ENCODE measurements at regions not wholly inside any gene's neighbourhood (a gene's known extent, or its start where the extent isn't known, plus 50 kb on each side); places are given as distances from the start of the nearest gene placed in this dataset.

DNA sequence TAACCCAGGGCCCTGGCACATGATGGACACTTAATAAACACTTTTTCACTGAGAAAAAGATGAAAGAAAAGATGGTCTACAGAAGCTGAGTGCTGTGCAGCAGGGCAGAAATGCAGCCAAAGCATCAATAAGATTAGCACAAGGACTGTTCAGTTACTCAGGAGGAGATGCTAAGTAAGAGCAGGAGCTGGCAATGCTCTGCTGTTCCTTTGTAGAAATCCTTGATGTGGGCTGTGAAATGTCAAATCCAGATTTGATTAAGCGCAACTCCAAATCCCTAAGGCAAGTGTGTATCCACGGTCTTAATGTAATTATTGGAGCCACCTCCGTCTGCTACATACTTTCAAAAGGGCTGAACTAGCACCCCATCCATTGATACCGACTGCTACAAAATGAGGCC, 151.8 kb upstream of the BTG1 start:
- DNase-seq, result no peak

DNA sequence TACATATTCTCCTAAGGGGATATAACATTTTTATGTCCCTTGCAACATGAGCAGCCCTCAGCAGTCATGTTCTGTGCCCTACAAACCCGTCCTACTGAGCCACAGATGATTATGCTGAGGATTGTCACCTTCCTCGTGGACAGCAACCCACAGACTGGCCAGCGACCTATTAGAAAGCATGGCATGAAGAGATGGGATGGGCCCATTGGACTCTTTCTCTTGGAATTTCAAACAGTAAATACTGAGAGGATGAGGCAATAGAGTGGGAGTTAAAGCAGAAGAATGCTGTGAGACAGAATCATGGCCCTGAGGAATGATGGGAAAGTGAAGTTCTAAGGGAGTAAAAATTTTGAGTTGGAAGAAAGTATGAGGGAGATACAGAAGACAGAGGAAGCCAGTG, 149.9 kb upstream of the BTG1 start:
- DNase-seq, result no peak

DNA sequence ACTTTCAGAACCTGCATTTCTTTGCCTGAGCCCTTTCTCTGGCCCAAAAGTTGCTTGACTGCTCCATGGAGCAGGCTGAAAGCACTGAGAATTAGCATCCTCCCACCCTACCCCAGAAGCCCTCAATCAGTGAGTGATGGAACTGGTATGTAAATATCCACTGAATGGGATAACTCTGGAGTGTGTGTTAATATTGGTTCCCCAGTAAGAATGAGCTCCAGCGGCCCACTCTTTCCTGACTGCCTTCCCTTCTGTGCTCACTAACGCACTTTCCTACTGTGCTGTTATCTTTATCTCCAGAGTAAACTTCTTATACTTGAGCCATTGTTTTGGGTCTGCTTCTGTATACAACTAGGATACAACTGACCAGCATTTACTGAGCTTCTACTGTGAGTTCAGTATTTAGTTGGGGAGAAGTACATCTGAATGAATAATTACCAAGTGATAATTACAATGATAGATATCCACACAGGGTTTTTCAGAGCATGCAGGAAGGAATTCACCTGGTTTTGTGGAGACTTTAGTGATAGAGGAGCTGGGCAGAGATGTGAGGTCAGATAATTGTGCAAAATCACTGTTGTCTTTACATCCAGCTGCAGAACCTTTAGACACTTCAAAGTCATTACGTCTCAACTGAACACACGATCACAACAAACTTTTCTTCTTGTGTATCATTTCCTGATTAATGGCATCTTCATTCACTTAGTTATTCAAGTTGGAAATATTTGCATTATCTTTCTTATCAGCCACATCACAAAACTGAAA, 149.2 kb upstream of the BTG1 start:
- no peak for DNase-seq

DNA sequence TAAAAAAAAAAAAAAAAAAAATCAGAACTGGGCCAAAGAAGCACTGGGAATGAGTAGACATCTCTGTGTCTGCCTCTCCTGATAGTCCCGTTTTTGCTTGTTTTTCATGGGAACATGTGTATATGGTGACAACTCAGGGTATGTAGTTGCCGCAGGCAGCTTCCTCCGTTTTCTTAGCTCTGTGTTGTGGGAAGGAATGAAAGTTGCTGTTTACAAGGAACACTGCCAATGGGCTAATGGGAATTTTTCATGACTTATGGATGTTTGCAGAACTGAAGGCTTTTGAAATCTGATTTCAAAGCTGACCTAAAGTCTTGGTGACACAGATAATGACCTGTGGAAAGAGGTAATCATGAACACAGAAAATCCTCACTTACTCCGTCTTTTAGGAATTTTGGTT, 146.4 kb upstream of the BTG1 start:
- no peak for DNase-seq

DNA sequence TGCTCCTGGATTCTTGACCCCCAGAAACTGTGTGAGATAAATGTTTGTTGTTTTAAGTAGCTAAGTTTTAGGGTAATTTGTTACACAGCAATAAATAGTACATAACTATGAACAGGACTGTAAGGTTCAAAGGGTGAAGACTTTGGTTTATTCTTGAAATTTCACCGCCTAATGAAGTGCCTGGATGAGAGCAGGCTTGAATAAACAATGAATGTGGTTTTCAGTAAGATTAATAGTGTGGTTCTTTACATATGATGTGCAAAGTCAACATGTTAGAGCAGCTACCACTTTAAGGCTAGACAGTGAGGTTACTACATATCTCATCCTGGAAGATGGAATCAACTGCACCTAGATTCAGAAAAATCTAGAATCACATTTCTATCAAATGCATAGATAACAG, 145.2 kb upstream of the BTG1 start:
- no peak for DNase-seq

DNA sequence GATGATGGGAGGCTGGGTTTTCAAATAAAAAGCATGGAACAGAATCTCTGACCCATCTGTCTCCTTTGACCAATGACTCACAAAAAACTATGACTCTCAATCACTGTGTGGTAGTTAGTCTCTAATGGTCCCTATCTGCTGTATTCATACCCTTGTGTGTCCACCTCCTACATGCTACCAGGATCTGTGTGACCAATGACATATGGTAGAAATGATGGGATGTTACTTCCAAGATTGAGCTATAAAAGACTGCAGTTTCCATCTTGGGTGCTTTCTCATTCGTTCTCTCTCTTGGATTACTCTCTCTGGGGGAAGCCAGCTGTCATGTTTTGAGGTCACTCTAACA, 144.7 kb upstream of the BTG1 start:
- DNase-seq, result no peak

DNA sequence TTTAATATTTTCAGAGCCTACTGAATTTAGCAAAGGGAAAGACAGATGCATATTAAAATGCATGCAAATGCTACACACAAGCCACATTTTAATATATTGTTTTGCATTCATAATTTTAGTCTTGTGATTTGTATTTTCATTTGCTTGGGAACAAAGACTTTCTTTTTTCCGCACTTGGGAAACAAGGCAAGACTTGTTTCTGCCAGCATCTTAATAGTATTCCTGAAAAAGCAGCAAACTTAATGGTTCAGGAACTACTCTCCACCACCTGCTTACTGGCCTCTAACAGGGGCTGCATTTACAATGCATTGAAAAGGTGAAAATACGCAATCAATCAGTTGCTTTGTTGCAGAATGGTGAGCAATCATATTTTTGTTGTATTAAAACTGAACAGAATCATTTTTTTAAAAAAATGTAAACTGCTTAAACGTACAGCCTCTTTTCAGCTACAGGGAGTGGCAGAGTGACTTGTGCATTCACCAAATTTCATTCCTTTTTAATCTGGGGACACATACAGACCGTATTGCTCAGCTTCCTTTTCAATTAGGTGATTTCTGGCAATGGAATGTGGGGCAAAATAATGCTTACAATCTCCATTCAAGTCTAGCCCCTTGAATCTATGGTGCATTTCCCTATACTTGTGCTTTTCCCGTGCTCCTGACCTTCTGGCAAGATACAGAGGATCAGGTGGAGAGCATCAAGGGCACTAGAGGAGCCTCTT, 144.1 kb upstream of the BTG1 start:
- DNase-seq, result no peak

DNA sequence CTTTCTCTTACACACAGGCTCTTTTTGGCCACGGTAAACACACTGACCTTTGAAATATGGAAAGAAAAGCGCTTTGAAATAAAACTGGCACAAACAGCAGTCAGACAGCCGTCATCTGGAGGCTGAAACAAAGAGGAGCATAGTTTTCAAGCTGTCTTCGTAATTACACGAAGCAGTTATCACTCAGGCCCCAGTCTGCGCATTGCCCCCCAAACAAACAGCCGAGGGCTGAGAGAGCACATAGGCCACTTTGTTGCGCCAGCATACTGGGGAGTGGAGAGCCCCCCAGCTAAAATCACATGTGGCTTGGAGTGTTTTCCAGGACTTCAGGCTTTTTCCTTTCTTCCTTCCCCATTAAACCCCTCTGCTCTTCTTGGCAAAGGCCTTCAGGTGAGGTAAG, 142.9 kb upstream of the BTG1 start:
- DNase-seq, result no peak

DNA sequence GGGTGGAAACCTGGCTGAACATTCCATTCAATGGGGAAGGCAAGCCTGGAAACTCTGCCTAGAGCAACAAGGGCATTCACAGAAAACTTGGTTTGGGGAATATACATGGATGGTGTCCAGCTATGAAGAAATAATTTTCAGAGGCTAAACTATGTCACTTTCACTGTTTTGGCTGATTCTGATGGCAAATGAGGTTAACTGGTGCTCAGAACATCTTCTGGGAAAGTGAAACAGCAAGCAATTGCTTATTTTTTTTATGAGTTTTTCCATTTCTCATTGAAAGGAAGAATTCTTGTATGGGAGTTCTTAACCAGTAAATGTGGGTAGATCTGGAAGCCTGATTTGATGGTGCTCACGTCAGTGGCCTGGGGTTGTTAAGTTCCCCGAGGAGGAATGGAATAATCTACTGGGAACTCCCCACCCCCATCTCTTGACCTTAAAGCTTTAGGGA, 132.8 kb upstream of the BTG1 start:
- DNase-seq, result no peak

DNA sequence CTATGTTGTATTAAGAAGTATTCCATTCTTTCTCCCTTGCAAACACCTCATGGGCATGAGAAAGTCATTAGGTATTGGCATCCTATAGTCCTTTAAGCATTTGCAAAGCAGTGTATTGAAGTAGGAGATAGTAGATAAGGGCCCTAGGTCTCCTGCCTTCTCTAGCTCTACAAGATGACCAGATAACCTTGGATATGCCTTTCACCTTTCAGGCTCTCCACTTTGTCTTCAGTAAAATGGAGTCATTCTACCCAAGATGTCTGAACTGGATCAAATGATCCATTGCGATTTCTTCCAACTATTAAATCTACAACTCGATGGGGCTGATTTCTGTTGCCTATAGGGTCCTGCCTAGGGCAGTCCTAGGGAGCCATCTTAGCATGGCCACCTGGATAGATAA, 132.1 kb upstream of the BTG1 start:
- no peak for DNase-seq

DNA sequence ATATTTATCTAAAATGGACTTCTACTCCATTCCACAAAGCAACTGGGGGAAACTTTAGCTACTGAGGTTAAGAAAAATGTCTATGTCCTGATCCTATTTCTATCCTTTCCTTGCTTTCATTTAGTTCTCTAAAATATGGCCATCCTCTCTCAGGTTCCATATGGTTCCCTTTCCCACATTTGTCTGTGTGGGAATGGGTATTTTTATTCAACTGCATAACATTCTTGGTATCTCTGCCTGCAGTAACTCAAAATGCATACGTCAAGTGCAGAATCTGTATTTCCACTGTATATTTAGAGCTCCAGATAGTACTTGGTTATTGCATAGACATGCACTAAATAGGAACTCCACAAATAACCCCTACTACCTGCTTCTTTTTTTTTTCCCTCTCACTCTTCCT, 130.6 kb upstream of the BTG1 start:
- DNase-seq, result no peak

DNA sequence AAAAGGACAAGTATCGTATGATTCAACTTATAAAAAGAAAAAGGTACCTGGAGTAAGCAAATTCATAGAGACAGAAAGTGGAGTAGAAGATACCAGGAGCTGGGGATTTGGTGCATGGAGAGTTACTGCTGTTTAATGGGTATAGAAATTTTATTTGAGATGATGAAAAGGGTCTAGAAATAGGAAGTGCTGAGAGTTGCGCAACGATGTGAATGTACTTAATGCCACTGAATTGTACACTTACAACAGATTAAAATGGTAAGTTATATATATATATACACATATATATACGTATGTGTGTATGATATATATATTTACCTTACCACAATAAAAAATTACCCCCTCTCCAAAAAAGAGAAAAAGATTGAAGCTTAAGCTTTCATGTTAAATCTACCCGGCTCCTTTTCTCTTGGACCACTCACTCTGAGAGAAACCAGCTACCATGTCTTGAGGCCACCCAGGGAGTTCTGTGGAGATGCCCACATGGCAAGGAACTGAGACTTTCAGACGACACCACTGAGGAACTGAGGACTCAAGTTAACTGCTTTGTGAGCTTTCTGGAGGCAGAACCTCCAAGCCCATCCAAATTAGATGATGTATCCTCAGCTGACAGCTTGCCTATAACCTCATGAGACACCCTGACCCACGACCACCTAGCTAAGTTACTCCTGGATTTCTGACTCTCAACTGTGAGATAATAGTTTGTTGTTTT, 130.0 kb upstream of the BTG1 start:
- no peak for DNase-seq

DNA sequence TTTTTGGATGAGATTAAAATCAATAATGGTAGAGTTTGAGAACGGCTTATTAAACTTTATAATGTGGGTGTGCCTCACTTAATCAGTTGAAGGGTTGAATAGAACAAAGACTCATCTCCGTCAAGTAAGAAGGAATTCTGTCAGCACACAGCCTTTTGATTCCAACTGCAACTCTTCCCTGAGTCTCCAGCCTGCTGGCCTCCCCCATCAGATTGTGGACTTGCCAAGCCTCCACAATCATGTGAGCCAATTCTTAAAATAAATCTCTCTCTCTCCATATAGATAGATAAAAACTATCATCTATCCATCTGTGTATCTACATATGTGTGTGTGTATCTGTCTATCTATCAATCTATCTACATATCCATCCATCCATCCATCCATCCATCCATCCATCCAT, 127.4 kb upstream of the BTG1 start:
- no peak for DNase-seq

DNA sequence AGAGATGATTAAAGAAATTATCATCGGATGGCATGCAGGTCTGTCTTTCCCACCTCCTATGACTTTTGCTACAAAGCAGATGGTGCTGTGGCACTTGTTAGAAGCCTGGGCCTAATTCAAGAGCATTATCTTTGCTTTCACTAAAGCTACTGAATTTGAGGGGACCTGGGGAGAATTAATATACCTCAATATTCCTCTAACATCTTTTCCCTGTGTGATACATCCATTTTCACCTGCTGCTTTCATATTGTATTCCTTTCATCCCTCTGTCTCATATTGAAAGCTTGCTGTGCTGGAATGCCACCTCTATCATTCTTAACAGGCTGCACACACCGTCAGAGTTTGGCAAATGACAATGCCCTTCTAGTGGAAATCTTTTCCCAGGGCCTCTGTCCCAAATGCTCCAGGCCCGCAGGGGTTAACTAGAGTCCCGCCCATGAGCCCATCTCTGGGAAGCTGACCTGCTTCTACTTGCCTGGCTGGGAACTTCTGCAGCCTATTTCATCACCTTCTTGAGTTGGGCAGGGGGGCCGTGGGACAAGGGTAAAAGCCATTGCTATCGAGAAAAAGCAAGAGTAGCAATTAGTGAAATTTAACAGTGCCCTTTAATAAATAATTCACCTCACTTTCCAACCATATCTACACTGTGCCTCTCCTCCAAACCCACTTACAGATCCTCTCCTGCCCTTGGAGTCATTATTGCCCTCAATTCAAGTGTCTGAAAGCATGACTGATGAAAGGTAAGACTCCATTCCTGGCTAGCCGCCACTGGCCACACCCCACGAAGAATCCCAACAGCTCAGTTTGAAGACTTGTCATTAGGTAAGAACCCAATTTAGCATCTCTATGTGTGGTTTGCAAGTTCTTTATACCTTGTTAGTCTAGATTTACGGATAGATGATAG, 126.7 kb upstream of the BTG1 start:
- DNase-seq, result no peak

DNA sequence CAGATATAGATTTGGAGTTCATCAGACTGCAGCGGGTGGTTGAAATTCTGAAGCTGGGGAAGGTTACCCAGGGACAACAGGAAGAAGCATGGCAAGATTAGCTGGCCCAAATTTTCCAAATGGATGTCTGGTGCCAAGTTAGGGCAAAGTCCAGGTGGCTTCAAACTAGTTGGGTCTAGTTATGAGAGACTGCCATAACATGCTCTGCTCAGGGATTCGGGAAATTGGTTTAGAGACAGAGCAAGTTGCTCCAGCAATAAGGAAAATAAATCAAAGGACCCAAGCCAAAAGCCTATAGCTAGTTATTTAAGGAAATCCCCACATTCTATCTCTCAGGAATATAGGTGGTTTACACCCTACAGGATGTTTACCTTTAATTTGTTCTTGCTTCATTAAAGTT, 125.7 kb upstream of the BTG1 start:
- DNase-seq, result no peak

DNA sequence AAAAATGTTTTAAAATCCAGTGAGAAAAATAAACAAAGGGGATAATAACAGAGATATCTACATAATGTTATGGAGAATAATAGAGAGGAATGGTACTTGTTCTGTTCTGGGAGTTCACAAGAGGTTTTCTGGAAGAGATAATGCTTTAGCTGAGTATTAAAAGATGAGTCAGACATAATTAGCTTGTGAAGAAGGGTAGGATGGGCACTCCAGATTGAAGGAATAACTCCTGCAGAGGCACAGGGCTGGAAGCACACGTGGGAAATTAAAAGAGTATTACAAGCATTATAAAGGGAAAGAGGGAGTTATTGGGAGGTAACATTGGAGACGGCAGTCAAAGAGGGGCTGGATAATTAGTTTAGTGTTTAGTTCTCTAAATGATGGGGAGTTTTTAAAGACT, 124.9 kb upstream of the BTG1 start:
- no peak for DNase-seq

DNA sequence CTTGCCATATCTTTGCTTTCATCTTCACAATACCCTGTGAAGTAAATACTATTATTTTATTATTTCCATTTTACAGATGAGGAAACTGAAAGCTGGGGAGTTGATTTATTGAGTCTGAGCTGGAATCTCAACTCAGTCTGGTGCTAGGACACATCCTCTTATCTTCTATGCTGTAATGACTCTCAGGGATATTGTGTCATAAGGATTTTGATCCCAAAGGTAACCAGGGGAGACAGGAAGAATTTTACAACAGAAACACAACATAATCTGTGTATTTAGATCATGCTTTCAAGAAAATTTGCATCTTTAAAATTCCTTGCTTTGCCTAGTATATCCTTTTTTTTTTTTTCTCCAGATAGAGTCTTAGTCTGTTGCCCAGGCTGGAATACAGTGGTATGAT, 123.3 kb upstream of the BTG1 start:
- no peak for DNase-seq

DNA sequence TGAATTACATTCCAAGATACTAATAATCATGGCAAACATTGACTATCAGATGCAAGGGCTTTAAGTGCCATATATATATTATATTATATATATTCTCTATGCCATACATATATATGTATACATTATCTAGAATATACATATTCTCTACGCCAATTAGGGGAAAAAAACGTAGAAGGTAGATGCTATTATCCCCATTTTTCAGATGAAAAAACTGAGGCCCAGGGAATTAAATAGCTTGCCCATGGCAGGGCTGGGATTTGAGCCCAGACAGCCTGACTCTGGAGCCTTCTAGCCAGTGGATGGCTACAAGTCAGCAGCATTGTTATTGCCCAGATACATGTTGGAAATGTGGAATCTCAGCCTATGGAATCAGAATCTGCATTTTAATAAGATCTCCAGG, 116.0 kb upstream of the BTG1 start:
- no peak for DNase-seq

DNA sequence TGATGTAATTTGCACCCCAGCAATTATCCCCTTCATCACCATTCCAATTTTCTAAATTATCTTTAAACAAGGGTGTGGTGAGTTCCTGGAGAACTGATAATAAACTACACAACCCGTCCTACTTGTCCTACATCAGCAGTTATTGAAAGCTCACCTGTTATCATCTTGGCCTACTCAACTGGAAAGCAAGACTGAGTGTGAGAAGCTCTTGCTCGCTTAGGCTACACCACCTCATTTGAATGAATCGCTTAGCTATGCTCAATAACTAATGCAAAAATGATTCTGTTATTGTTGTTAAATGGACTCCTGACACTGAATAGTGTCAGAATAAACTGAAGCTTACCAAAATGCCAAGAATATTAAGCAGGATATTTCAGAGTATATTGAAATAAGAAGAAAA, 115.4 kb upstream of the BTG1 start:
- no peak for DNase-seq

DNA sequence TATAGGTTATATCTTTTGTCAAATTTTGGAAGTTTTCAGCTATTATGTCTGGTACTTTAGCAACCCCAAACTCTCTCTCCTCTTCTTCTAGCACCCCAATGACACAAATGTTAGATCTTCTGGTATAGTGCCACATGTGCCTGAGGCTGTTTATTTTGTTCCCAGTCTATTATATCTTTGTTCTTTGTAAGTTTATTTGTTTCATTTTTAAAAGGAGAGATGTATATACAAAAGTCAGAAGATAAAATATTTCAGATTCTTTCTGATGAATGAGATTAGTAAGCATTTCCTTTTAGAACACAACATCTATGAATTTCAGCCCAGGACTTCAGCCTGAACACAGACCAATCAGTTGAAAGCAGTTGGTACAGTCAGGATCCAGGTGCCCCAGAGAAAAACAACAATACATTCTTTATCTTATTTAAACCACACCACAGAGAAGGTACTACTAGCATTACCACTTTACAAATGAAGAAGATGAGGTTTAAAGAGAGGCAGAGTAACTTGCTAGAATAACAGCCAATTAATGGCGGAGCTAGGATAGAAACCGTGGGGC, 114.1 kb upstream of the BTG1 start:
- no peak for DNase-seq

DNA sequence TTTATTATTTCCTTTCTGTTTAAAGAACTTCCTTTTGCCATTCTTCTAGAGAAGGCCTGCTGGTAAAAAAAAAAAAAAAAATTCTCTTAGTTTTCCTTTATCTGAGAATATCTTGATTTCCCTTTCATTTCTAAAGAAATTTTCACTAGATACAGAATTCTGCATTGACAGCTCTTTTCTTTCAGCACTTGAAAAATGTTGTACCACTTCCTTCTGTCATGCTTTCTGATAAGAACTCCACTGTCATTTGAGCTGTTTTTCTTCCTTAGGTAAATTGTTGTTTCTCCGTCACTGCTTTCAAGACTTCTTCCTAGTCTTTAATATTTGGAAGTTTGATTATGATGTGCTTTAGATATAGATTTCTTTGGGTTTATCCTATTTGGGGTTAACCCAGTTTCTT, 113.6 kb upstream of the BTG1 start:
- no peak for DNase-seq

DNA sequence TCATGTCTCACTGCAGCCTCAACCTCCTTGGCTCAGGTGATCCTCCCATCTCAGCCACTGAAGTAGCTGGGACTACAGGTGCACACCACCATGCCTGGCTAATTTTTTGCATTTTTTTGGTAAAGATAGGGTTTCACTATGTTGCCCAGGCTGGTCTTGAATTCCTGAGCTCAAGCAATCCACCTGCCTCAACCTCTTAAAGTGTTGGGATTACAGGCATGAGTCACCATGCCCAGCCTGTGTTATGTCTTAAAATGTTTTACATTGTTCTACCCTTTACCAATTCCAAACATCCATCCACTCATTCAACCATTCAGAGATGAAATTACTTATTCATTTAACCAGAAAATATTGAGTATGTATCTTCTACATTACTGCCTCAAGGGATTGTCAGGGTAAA, 111.6 kb upstream of the BTG1 start:
- DNase-seq, result no peak

DNA sequence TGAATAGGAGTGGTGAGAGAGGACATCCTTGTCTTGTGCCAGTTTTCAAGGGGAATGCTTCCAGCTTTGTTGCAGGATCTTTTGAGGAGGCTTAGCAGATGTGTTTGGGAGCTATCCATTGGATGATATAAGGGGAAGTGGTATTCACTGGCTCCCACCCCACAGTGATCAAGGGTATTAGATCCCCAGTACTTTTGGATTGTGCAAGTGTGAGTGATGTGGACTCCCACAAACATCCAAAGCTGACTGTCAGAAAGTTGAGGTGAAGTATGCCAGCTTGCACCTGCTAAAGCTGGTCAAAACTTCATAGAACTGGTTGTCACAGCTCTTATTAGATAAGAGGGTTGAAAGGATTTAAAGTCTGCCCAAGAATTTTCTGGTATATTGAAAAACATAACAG, 110.1 kb upstream of the BTG1 start:
- DNase-seq, result no peak
